GM12865 (cell line): ENCODE measurements at regions not wholly inside any gene's neighbourhood (a gene's known extent, or its start where the extent isn't known, plus 50 kb on each side); places are given as distances from the start of the nearest gene placed in this dataset.

ENCODE experiments used
- DNase-seq: peaks from one replicate; pipeline ENCODE4 v3.0.0; 2010; ENCODE audit warnings: low read depth
- H3K4me3 ChIP-seq: 2 replicates; pipeline ENCODE4 v1.5.1; 2011; ENCODE audit warnings: mild to moderate bottlenecking, low read depth, low read length, control low read depth
- TF ChIP-seq, protein P1 (sequence below): IDR thresholded peaks from 2 replicates; pipeline ENCODE4 v1.5.1; 2011; ENCODE audit warnings: low read length, control low read depth, low read depth, inconsistent platforms; ENCODE audit not compliant: insufficient read depth; ENCODE audit errors: missing control alignments

DNA sequence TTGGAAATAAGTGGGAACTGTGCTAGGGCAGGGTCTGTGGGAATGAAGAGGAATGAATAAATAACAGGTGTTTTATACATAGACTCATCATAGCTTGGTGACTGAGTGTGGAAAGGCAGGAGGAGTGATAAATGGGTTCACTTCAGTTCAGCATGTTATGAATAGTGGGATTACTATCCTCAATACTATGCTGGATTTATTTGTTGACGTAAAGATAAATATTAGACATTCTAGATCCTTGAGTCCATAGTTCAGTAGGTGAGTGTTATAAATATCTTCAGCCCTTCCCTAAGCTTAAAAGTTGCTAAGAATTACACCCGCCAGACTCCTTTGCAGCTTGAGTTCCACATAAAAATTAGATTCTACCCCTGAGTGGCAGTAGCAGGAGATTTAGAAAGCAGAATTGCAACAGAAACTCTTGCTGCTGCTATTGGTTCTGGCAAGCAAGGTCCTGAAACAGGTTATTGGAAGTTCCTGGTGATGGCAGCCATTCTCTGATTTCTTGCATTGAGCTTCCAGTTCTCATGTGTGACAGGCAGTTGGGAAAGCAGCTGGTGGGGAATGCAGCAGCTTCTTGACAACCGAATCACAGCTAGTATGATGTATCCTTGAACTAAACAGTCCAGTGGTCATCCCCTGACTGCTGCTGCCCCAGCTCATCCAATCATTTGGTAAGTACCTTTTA is 1558.9 kb downstream of the FAM181B start:
- H3K4me3 ChIP-seq: no peak overlapping the region
- no peak for DNase-seq
- TF ChIP-seq, protein P1, sequence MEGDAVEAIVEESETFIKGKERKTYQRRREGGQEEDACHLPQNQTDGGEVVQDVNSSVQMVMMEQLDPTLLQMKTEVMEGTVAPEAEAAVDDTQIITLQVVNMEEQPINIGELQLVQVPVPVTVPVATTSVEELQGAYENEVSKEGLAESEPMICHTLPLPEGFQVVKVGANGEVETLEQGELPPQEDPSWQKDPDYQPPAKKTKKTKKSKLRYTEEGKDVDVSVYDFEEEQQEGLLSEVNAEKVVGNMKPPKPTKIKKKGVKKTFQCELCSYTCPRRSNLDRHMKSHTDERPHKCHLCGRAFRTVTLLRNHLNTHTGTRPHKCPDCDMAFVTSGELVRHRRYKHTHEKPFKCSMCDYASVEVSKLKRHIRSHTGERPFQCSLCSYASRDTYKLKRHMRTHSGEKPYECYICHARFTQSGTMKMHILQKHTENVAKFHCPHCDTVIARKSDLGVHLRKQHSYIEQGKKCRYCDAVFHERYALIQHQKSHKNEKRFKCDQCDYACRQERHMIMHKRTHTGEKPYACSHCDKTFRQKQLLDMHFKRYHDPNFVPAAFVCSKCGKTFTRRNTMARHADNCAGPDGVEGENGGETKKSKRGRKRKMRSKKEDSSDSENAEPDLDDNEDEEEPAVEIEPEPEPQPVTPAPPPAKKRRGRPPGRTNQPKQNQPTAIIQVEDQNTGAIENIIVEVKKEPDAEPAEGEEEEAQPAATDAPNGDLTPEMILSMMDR: no peak

DNA sequence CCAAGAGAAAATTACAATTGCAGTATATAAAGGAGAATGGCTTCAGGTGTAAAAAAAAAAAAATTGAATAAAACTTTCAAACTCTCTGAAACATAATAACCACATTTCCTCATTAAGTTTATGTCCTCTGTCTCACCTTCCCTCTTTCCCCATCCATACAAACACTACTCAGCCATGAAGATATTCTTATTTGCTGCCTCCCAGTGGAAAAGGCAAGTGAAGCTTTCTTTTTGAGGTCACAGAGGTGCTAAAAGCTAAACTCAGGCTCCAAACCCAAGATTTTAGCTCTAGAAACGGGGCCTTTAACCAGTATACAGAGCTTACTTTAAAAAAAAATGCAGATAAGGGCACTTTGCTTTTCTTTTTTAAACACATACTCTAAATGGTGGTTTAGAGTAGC is 1568.5 kb downstream of the FAM181B start:
- TF ChIP-seq, protein P1: no peak
- DNase-seq: no peak
- H3K4me3 ChIP-seq: no peak overlapping the region

DNA sequence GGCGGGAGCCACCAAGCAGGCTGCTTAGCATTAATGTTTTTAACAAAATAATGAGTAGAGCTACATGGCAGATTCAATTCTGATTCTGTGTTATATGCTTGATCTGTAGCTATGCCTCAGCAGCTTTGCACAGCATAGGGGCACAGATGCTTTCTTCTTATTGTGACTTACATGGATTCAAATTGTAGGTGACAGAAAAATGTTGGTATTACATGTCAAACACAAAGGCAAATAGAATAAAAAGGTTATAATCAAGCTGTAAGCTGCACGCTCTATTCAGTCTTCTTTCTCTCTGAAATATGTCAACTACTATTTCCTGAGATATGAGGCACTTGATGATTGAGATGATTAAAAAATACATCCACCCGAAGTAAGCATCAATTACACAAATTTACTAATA is 1573.8 kb downstream of the FAM181B start:
- TF ChIP-seq, protein P1: no peak
- H3K4me3 ChIP-seq: no peak overlapping the region
- DNase-seq: no peak

DNA sequence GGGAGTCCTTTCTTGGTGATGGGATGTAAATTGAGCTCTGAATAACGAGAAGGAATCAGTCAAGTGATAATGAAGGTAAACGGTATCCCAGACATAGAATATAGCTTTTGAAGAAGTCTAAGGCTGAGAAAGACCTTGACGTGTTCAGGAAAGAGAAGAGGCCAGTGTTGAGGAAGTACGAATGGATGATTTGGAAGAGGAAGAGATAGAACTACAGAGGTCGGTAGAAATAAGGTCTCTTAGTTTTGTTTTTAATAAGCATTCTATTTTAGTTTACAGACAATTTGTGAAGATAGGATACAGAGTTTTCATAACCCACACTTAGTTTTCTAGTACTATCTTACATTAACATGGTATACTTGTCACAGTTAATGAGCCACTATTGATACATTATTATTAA is 1598.1 kb downstream of the FAM181B start:
- DNase-seq: peak; percentile 1
- TF ChIP-seq, protein P1: no peak

DNA sequence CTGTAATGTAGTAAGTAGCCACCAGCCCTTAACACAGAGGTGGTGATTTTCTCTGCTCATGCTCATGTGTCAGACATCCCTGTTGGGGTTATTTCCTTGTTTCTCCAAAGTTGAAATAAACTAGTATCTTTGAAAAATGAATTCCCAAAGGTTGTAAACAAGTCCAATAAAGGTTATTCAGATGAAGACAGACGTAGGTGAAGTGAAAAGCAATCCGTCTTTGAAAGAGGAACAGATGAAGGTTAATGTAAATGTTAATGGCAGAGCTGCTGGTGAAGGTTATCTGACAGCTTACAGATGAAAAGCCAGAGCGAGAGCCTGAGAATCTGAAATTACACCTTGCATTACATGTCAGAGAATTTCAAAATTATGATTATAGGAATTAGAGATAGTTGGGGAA is 1604.0 kb downstream of the FAM181B start:
- DNase-seq: no peak
- TF ChIP-seq, protein P1: no peak
- H3K4me3 ChIP-seq: no peak overlapping the region

More for the DNA sequence above, 1598.1 kb downstream of the FAM181B start:
- no peak overlapping the region for H3K4me3 ChIP-seq

DNA sequence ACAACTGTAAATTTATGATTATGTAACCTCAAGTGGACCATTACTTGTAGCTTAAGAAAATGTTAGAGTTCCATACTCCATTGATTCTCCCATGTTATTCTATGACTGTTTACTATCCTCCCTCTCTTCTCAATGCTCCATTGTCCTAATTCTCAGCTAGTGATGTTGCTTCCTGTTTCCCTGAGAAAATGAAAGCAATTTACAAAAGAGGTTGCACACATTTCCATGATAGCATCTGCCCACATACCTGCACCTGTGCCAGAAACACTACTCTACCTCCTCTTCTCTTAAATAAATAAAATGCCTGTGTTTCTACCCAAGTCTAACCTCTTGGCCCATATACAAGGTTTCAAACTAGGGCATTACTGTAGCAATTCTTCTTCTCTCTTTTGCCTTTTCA is 1620.9 kb downstream of the FAM181B start:
- DNase-seq: no peak
- H3K4me3 ChIP-seq: no peak overlapping the region
- TF ChIP-seq, protein P1: no peak

DNA sequence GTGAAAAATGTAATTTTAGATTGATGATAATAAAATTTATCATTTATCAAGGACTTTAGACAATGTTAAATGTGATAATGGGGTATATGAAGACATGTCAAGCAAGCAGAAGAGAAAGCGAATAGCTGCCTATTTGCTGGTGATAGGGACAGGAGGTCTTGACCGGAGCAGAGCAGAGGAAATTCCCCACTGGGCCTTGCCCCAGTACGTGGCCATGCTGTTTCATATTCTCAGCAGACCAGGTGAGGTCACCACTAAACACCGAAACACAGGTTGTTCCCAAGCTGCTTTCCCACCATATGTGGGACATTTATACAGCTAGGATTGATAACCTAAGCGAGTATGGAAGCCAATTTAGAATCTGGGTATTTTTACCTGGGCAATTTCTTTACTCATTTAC is 1629.6 kb downstream of the FAM181B start:
- TF ChIP-seq, protein P1: no peak
- DNase-seq: no peak
- H3K4me3 ChIP-seq: no peak overlapping the region
